AG09309 (cell line): ENCODE measurements at regions not wholly inside any gene's neighbourhood (a gene's known extent, or its start where the extent isn't known, plus 50 kb on each side); places are given as distances from the start of the nearest gene placed in this dataset.

ENCODE experiments used
- DNase-seq: peaks from one replicate; pipeline ENCODE4 v3.0.0-alpha.2; 2010; ENCODE audit warnings: low read depth
- H3K4me3 ChIP-seq: 2 replicates; pipeline ENCODE4 v1.5.1; 2011; ENCODE audit warnings: mild to moderate bottlenecking, low read depth, low read length, moderate library complexity; ENCODE audit not compliant: control insufficient read depth
- TF ChIP-seq, protein P1 (sequence below): IDR thresholded peaks from 2 replicates; pipeline ENCODE4 v1.5.1; 2011; ENCODE audit warnings: mild to moderate bottlenecking, low read depth, low read length, inconsistent platforms; ENCODE audit not compliant: insufficient read depth, control insufficient read depth; ENCODE audit errors: missing control alignments

GRCh38 chr20:24379484-24379927 is 89.9 kb upstream of the SYNDIG1 start:
- TF ChIP-seq, protein P1, sequence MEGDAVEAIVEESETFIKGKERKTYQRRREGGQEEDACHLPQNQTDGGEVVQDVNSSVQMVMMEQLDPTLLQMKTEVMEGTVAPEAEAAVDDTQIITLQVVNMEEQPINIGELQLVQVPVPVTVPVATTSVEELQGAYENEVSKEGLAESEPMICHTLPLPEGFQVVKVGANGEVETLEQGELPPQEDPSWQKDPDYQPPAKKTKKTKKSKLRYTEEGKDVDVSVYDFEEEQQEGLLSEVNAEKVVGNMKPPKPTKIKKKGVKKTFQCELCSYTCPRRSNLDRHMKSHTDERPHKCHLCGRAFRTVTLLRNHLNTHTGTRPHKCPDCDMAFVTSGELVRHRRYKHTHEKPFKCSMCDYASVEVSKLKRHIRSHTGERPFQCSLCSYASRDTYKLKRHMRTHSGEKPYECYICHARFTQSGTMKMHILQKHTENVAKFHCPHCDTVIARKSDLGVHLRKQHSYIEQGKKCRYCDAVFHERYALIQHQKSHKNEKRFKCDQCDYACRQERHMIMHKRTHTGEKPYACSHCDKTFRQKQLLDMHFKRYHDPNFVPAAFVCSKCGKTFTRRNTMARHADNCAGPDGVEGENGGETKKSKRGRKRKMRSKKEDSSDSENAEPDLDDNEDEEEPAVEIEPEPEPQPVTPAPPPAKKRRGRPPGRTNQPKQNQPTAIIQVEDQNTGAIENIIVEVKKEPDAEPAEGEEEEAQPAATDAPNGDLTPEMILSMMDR = no peak
- DNase-seq = peak; percentile 52
- H3K4me3 ChIP-seq = no peak overlapping the region

GRCh38 chr20:24378661-24379483 is 90.6 kb upstream of the SYNDIG1 start:
- TF ChIP-seq, protein P1 = no peak
- H3K4me3 ChIP-seq = no peak overlapping the region
- no peak for DNase-seq

DNA sequence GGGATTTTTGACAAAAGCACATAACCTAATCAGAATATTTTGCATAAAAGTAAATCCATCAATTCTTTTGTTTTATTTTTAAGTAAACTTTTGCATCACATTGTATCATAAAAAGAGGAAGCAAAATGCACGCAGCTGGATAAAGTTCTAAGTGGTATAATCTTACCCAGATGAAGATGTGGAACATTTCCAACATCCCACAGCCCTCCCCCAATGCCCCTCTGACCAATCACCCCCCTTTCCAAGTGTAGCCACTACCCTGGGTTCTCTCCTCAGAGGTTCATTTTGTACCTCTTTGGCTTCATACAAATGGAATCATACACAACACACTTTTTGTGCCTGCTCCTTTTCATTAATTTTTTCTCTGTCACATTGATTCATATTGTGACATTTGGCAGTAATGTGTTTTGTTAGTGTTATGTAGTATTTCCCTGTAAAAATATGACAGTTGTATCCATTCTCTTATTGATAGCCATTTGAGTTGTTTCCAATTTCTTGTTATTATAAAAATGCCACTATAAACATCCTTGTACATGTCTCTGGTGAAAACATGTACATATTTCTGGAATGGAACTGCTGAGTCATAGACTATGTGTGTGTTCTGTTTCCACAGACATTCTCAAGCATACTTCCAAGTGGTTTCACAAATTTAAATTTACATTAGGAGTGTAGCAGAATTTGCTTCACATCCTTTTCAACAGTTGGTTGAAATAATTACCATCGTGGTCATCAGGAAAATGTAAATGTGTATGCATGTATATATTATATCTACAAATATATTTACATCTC is 92.9 kb upstream of the SYNDIG1 start:
- no peak for DNase-seq
- TF ChIP-seq, protein P1 = no peak
- no peak overlapping the region for H3K4me3 ChIP-seq

DNA sequence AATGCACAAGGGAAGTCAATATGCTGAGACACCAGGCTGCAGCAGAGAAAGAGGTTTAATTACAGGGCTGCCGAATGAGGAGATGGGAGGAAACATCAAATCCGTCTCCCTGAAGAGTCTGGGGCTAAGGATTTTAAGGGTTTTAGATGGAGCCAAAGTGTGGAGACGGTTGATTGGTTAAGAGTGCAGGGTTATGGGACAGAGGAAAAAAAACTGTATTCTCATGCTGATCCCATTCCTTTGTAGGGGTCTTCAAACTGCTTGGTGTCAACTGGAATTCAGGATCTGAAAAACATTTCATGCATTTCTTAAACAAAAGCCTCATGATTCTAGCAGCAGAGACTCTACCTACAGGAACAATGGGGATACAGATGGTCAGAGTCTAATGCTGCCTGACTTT is 96.1 kb upstream of the SYNDIG1 start:
- no peak overlapping the region for H3K4me3 ChIP-seq
- no peak for DNase-seq
- TF ChIP-seq, protein P1 = no peak

- DNase-seq = no peak
- no peak overlapping the region for H3K4me3 ChIP-seq
- TF ChIP-seq, protein P1 = no peak
Observed at GRCh38 chr20:24370911-24371695, 98.3 kb upstream of the SYNDIG1 start.

- TF ChIP-seq, protein P1 = no peak
- no peak for DNase-seq
- no peak overlapping the region for H3K4me3 ChIP-seq
Observed at GRCh38 chr20:24370249-24370648, 99.2 kb upstream of the SYNDIG1 start.
